GM12873 (cell line): ENCODE measurements at regions not wholly inside any gene's neighbourhood (a gene's known extent, or its start where the extent isn't known, plus 50 kb on each side); places are given as distances from the start of the nearest gene placed in this dataset.

Experiments
- TF ChIP-seq, protein P1 (sequence below): IDR thresholded peaks from 2 replicates; pipeline ENCODE4 v1.5.1; 2012; ENCODE audit warnings: low read depth, mild to moderate bottlenecking, moderate library complexity, low read length, control low read depth; ENCODE audit not compliant: insufficient read depth; ENCODE audit errors: missing control alignments

DNA sequence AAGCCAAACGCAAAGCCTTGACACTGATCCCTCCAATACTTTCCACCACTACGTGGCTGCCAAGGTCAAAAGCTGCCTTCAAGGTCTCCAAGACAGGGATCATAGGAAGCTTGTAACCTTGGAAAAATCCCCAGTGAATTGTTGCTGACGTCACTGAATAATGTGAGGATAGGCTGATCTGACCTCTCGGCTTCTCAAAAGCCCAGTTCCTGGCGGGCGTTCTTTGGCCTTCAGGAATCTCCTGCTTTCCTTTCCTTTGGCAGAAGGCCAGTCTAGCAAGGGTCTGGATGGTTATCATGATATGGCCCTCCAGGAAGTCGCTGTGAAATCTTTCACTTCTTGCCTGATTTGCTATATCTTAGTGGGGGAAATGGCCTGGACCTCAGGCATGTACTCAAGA lies 61.4 kb upstream of the TNFAIP3 start:
- TF ChIP-seq, protein P1, sequence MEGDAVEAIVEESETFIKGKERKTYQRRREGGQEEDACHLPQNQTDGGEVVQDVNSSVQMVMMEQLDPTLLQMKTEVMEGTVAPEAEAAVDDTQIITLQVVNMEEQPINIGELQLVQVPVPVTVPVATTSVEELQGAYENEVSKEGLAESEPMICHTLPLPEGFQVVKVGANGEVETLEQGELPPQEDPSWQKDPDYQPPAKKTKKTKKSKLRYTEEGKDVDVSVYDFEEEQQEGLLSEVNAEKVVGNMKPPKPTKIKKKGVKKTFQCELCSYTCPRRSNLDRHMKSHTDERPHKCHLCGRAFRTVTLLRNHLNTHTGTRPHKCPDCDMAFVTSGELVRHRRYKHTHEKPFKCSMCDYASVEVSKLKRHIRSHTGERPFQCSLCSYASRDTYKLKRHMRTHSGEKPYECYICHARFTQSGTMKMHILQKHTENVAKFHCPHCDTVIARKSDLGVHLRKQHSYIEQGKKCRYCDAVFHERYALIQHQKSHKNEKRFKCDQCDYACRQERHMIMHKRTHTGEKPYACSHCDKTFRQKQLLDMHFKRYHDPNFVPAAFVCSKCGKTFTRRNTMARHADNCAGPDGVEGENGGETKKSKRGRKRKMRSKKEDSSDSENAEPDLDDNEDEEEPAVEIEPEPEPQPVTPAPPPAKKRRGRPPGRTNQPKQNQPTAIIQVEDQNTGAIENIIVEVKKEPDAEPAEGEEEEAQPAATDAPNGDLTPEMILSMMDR, result no peak

DNA sequence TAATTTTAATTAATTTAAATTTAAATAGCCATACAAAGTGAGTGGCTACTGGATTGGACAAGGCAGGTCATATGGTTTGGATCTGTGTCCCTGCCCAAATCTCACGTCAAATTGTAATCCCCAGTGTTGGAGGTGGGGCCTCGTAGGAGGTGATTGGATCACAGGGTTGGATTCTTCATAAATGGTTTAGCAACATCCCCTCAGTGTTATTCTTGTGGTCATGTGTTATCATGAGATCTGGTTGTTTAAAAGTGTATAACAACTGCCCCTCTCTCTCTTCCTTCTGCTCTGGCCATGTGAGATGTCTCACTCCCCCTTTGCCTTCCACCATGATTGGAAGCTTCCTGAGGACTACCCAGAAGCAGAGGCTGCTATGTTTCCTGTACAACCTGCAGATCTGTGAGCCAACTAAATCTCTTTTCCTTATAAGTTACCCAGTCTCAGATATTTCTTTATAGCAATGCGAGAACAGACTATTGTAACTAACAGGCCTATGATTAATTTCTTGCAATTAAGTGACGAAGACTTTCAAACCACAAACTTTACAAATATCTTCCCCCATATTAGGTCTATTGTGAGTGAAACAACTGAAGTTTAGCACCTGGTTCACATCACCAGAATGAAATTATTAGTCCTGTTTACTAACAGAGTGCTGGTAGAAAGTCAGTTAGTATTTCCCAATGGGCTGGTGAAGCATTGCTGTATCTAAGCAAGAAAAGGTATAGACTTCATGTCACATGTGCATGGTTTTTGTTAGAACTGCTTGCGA lies 60.0 kb upstream of the TNFAIP3 start:
- TF ChIP-seq, protein P1, result no peak

DNA sequence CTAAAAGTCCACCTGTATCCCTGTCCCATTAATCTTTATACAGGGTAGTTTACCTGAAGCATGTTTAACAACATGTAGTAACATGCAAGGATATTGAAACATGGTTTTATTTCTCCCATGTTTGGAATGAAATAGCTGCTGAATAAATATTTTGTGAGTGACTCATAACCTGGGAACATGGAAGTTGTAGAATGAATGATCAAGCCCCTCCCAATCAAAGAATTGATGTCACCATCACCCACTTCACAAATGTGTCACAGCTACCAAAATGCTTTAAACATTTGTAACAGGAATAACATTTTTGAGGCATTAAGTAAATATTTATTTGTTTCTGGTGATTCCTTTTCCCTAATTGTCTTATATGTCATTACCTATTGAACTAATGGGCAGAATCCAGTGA lies 58.9 kb upstream of the TNFAIP3 start:
- TF ChIP-seq, protein P1, result no peak

DNA sequence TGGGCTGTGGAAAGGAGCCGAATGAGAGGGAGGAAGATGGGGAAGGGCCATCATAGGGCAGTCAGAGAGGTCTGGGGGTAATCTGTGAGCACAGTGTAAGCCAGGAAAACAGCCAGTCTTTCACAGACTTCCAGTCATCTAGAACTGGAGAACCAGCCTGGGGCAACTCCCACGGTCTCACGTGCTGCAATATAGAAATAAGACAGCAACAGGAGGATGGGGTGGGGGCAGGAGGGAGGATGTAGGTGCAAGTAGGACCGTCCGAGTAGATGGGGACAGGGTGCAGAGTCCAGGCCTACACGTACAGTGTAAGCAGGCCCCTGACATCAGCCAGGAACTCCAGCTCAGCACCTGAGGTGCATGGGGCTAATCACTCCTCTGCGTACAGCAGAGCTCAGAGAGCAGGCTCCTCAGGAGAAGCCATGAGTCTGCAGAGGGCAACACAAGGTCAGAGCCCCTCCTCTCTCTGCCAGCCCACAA lies 58.2 kb upstream of the TNFAIP3 start:
- TF ChIP-seq, protein P1, result no peak

DNA sequence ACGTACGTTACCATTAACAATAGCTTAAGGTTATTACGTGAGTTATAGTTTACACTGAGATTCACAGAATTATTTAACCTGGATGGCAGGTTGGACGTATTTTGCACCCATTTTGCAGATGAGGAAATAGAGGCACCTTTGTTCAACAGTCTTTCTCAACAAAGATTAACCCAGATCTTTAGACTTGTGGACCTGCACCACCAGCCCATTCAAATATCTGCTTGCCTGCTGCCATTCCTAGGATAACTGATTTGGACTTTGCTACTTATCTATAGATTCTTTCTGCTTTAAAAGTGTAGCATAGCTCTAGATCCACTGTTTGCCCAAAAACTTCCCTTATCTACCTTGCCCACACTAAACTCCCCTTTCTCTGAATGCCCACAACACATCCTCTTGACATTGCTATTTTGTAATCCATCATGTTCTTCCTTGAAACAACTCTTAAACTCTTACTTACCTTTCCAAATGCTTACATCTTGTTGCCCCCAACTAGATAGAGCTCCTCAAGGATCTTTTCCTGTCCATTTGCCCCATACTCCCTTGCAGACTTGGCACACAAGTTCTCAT lies 56.4 kb upstream of the TNFAIP3 start:
- TF ChIP-seq, protein P1, result no peak

DNA sequence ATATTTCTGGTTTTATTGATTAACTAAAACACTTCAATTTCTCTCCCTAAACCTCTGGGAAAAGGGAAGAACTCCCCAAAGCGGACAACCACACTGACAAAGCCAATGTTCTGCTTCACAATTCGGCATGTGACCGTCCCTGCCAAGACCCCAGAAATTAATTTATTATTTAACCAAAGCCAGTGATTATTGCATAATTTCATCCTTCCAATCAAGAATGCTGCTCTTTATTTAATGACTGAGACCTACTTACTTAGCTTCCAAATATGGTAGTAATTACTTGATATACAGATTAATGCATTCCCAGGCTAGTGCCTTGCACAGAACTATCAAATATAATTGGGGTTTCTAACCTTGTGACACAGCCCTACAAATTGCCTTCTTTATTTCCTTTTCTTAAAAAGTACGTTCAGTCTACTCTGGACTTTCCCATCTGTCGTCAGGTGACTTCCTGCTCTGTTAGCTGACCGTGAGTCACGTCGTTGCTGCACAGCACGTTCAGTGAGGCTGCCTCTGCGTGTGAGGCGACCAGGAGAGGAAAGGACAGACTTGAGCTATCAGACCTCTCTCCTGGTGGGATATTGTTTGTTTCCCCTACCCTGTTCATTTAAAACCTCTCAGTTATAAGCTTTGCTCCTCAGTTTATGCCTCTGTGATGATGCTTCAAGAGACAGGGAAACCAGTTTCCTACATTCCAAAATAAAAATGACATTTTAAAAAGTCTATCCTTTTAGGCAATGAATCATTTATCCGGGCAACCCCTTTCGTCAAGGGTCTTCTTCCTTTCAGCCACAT lies 55.7 kb upstream of the TNFAIP3 start:
- TF ChIP-seq, protein P1, result no peak
